Esophagus (tissue), 2 donors: ENCODE measurements at regions not wholly inside any gene's neighbourhood (a gene's known extent, or its start where the extent isn't known, plus 50 kb on each side); places are given as distances from the start of the nearest gene placed in this dataset.
"Not testable (repeated sequence)": the region's sequence is repeated elsewhere in the genome, so short reads cannot be mapped to it uniquely, and the experiment has no call there.

Source experiments
- H3K27ac ChIP-seq, 2 donors: one replicate each; pipeline ENCODE4 v1.5.1; 2013; ENCODE audit warnings: low read depth in 2 of 2, mild to moderate bottlenecking in 2 of 2, inconsistent platforms in 1 of 2, low read length in 1 of 2, moderate library complexity in 1 of 2
- H3K27me3 ChIP-seq, 2 donors: one replicate each; pipeline ENCODE4 v1.6.1; 2013; ENCODE audit warnings: low read length in 2 of 2, control low read depth in 1 of 2, mild to moderate bottlenecking in 1 of 2; ENCODE audit not compliant: insufficient read depth in 2 of 2, control insufficient read depth in 1 of 2
- H3K36me3 ChIP-seq, 2 donors: one replicate each; pipeline ENCODE4 v1.6.1; 2013; ENCODE audit warnings: low read length in 1 of 2; ENCODE audit not compliant: control insufficient read depth in 2 of 2, insufficient read depth in 2 of 2
- H3K4me1 ChIP-seq, 2 donors: one replicate each; pipeline ENCODE4 v1.6.1; 2013; ENCODE audit warnings: low read length in 1 of 2; ENCODE audit not compliant: control insufficient read depth in 2 of 2, insufficient read depth in 2 of 2
- H3K4me3 ChIP-seq, 2 donors: one replicate each; pipeline ENCODE4 v1.5.1; 2013; ENCODE audit warnings: low read length in 2 of 2, mild to moderate bottlenecking in 2 of 2, low read depth in 1 of 2, moderate library complexity in 1 of 2
- H3K9me3 ChIP-seq, 2 donors: one replicate each; pipeline ENCODE4 v1.6.1; 2013; ENCODE audit warnings: mild to moderate bottlenecking in 2 of 2, low read depth in 1 of 2, low read length in 1 of 2, moderate library complexity in 1 of 2; ENCODE audit not compliant: control insufficient read depth in 2 of 2, insufficient read depth in 1 of 2
- WGBS, 2 donors: extraction: QIAGEN DNeasy Blood & Tissue Kit; methylation state at CpG; one replicate each; pipeline ENCODE4 v1.1.7; 2013; 5-methylcytosine and 5-hydroxymethylcytosine counted together
- donor health status: healthy with polysubstance abuse.
- donor health status: Bipolar disorder and iron deficiency.

- Histone ChIP-seq H3K9me3 (no peaks in the 10 kb centered on the region), H3K4me1 (no peaks in the 10 kb centered on the region), H3K36me3 (no peaks in the 10 kb centered on the region), H3K4me3 (no peak overlapping the region), H3K27me3 (no peaks in the 10 kb centered on the region), H3K27ac (no peak overlapping the region)
- 90 to 93% methylated on average over 5 of the region's 5 CpGs for WGBS, 2 donors
Measured at GRCh38 chr20:4635781-4636180, 50.5 kb upstream of the PRNP start.

DNA sequence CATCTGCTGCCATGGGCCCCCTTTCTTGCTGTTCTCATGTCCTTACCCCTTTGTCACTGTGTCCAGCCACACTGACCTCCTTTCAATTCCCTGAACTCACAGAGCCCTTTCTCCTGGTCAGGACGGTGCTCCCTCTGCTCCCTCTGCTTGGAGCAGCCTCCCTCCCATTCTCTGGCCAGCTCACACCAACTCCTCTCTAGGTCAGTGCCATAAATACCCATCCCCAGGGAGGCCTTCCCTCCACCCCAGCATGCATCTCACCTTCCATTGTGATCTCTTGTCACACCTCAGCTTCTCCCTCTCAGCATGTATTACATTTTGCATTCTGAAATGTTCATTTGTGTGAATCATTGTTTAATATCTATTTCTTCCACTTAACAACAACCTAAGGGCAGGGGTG is 50.9 kb upstream of the PRNP start:
- no peak overlapping the region for H3K27ac ChIP-seq
- WGBS, 2 donors = 65 to 75% methylated on average over 1 of the region's 1 CpG
- no peaks in the 10 kb centered on the region for H3K9me3 ChIP-seq
- H3K4me1 ChIP-seq = no peaks in the 10 kb centered on the region
- H3K36me3 ChIP-seq = no peaks in the 10 kb centered on the region
- H3K27me3 ChIP-seq = no peaks in the 10 kb centered on the region
- H3K4me3 ChIP-seq = no peak overlapping the region

DNA sequence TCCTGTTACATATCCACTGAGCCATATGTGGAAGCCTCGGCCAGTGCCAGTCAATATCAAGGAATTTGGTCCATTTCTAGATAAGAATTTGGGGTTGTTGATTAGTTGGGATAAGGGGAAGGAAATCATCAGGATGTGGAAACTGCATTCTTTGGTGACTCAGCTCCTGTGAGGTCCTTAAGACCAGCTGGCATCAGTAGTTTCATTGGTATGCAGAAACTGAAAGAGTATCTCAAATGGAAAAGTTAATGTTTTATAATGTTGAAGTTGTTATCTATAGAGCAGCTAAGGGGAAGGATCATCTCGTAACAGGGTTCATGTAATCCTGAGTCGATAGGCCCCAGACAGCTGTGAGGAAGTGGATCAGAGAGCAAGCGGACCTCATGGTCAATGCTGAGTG is 52.5 kb upstream of the PRNP start:
- WGBS, 2 donors = 60 to 73% methylated on average over 4 of the region's 4 CpGs
- H3K9me3 ChIP-seq = no peaks in the 10 kb centered on the region
- H3K4me1 ChIP-seq = no peaks in the 10 kb centered on the region
- no peaks in the 10 kb centered on the region for H3K27me3 ChIP-seq
- H3K4me3 ChIP-seq = no peak overlapping the region
- H3K27ac ChIP-seq = no peak overlapping the region
- no peaks in the 10 kb centered on the region for H3K36me3 ChIP-seq

GRCh38 chr20:4633379-4633778 is 52.9 kb upstream of the PRNP start:
- Histone ChIP-seq H3K4me3 (no peak overlapping the region), H3K9me3 (no peaks in the 10 kb centered on the region), H3K36me3 (no peaks in the 10 kb centered on the region), H3K27ac (no peak overlapping the region), H3K4me1 (no peaks in the 10 kb centered on the region), H3K27me3 (no peaks in the 10 kb centered on the region)
- 71 to 83% methylated on average over 3 of the region's 3 CpGs for WGBS, 2 donors

DNA sequence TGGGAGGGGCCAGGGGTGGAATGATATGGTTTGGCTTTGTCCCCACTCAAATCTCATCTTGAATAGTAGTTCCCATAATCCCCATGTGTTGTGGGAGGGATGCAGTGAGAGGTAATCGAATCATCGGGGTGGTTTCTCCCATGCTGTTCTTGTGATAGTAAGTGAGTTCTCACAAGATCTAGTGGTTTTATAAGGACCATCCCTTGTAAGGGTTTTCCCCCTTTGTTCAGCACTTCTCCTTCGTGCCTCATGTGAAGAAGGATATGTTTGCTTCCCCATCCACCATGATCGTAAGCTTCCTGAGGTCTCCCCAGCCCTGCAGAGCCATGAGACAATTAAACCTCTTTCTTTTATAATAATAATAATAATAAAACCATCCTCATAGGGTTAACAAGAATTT is 53.4 kb upstream of the PRNP start:
- Histone ChIP-seq H3K4me3 (no peak overlapping the region), H3K27ac (no peak overlapping the region), H3K36me3 (no peaks in the 10 kb centered on the region), H3K4me1 (no peaks in the 10 kb centered on the region), H3K27me3 (no peaks in the 10 kb centered on the region), H3K9me3 (no peaks in the 10 kb centered on the region)
- 90 to 92% methylated on average over 4 of the region's 4 CpGs for WGBS, 2 donors

DNA sequence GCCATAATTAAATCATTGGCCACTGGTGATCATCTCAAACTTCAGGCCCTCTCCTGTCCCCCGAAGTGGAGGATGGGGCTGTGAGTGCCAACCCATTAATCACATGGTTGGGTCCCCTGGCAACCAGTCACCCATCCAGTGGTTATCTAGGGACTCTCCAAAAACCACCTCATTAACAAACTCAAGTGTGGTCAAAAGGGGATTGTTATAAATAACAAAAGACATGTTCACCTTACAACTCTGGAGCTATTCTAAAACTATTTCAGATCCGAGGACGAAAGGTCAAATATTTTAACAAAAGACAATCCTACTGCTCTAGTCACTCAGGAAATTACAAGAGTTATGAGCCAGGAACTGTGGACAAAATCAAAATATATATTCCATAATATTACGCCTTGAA is 60.0 kb upstream of the PRNP start:
- no peak overlapping the region for H3K4me3 ChIP-seq
- no peaks in the 10 kb centered on the region for H3K36me3 ChIP-seq
- no peak overlapping the region for H3K27ac ChIP-seq
- H3K9me3 ChIP-seq = no peaks in the 10 kb centered on the region
- no peaks in the 10 kb centered on the region for H3K27me3 ChIP-seq
- WGBS, 2 donors = 83 to 90% methylated on average over 4 of the region's 4 CpGs
- H3K4me1 ChIP-seq = no peaks in the 10 kb centered on the region

DNA sequence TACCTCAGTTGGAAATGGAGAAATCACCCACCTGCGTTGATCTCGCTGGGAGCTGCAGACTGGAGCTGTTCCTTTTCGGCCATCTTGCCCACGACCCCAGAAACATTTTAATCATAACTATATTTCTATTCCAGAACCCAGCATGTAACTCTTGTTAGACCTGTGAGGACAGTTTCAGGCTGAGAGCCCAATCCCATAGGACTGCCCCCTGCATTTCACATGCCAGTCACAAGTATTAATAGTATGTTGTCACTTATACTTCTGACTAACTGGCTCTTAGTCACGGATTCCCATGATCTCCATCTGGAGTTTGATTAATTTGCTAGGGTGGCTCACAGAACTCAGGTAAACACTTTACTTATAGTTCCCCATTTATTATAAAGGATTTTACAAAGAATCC is 60.6 kb upstream of the PRNP start:
- WGBS, 2 donors = 90% methylated on average over 5 of the region's 5 CpGs
- Histone ChIP-seq H3K27ac (no peak overlapping the region), H3K36me3 (no peaks in the 10 kb centered on the region), H3K27me3 (no peaks in the 10 kb centered on the region), H3K4me1 (no peaks in the 10 kb centered on the region), H3K4me3 (no peak overlapping the region), H3K9me3 (no peaks in the 10 kb centered on the region)

- 69 to 80% methylated on average over 10 to 11 of the region's 11 CpGs for WGBS, 2 donors
- H3K36me3 ChIP-seq, H3K9me3 ChIP-seq, H3K27me3 ChIP-seq, H3K27ac ChIP-seq, H3K4me1 ChIP-seq, H3K4me3 ChIP-seq: not testable (repeated sequence)
Measured at GRCh38 chr20:4624675-4625336, 61.5 kb upstream of the PRNP start.

DNA sequence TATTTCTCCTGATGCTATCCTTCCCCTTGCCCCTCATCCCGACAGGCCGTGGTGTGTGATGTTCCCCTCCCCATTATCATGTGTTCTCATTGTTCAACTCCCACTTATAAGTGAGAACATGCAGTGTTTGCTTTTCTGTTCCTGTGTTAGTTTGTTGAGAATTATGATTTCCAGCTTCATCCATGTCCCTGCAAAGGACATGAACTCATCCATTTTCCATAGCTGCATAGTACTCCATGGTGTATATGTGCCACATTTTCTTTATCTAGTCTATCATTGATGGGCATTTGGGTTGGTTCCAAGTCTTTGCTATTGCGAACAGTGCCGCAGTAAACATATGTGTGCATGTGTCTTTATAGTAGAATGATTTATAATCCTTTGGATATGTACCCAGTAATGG is 67.1 kb upstream of the PRNP start:
- H3K9me3 ChIP-seq, H3K27me3 ChIP-seq, H3K27ac ChIP-seq, H3K4me3 ChIP-seq, H3K36me3 ChIP-seq, H3K4me1 ChIP-seq: not testable (repeated sequence)
- 89 to 91% methylated on average over 4 of the region's 4 CpGs for WGBS, 2 donors

DNA sequence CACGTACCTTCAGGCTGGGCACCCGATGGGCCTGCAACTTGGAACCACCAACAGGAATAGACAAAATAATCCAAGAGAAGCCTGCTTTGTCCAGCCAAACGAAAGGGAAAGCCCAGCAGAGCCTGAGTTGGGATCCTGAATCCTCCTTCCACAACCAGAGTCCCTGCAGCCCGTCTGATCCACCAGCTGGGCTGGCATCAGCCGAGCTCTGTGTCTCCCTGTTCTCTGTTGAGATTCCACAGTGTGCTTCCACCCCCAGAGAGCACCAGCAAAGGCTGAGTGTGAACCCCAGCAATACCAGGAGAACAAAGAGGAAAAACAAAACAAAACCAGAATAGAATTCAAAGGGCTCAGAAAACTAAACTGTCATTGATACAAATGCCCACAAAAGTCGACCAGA is 68.8 kb upstream of the PRNP start:
- no peaks in the 10 kb centered on the region for H3K36me3 ChIP-seq
- 78 to 83% methylated on average over 6 of the region's 6 CpGs for WGBS, 2 donors
- no peaks in the 10 kb centered on the region for H3K9me3 ChIP-seq
- H3K27ac ChIP-seq = no peak overlapping the region
- no peak overlapping the region for H3K4me3 ChIP-seq
- no peaks in the 10 kb centered on the region for H3K4me1 ChIP-seq
- no peaks in the 10 kb centered on the region for H3K27me3 ChIP-seq
